Stimulated activated CD4-positive, alpha-beta T cell treated with anti-CD3 and anti-CD28 coated beads, Interleukin-2, amount 100 ng/mL, for 24 hours (primary cell): ENCODE measurements at regions not wholly inside any gene's neighbourhood (a gene's known extent, or its start where the extent isn't known, plus 50 kb on each side); places are given as distances from the start of the nearest gene placed in this dataset.
"Not testable (repeated sequence)": the region's sequence is repeated elsewhere in the genome, so short reads cannot be mapped to it uniquely, and the experiment has no call there.

Experiments used
- DNase-seq, 2 donors: peaks; one replicate each; pipeline ENCODE4 v3.0.0-alpha.2; 2020

DNA sequence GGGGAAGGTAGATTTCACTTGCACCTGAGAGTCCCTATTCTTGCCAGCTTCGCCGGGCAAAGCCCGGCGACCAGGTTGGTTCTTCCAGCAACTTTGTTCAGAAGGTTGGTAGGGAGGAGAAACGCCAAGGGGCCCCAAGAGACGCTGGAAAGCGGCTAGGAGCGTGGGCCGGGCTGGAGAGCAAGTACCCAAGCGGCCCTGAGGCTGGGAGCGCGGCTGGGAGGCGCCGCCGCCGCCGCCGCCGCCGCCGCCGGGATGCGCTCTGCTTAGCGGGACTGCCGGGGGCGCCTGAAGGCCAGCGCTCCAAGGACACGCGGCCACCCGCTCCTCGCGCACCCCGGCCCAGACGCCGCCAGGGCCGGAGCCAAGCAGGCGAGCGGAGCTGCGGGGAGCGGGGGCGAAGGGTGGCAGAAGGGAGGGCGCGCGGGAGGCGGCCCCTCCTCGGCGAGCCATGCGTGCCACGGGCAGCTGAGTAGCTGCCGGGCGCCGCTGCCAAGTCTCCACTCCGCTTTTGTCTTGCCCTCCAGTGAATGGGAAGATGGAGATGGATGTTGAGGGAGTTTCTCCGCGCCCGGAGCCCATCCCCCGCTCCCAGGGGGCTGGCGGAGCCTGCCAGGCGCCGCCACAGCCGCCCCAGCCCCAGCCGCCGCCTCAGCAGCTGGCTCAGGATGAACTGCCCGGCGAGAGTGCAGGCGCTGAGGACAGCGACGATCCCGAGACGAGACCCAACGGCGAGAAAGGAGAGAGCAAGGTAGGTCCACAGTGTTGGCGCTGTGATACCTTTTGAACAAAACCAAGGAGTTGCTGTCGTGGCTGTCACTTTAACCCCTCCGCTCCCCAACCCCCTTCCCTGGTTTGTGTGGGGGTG lies 227.4 kb upstream of the AZI2 start:
- DNase-seq: peak in 1 of 2 donors; percentile 4

DNA sequence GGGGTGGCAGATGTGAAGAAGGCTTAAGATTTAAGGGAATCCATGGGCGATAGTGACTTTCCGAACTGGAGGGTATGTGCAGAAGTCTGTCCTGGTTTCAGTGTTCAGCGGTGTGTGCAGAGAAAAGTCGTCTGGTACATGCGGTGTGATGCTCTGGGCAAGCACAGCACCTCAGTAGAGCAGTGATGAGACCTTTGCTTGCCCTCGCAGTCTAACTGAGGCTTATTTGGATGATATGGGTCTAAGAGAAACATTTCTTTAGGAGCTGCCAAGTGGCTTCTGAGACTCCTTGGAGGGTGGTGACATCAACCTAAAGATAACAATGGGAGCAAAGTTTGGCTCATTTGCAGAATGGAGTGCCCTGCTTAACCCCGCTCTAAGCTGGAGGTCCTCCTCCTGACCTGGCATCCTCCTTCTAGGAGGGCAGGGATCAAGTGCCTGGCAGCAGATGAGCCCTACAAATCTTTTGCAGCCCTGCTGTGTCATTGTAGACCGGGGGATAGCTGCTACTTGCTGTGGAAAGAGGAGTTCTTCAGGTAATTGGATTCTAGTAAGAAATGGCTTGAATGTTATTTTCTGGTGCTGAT lies 228.1 kb upstream of the AZI2 start:
- DNase-seq: no peak

DNA sequence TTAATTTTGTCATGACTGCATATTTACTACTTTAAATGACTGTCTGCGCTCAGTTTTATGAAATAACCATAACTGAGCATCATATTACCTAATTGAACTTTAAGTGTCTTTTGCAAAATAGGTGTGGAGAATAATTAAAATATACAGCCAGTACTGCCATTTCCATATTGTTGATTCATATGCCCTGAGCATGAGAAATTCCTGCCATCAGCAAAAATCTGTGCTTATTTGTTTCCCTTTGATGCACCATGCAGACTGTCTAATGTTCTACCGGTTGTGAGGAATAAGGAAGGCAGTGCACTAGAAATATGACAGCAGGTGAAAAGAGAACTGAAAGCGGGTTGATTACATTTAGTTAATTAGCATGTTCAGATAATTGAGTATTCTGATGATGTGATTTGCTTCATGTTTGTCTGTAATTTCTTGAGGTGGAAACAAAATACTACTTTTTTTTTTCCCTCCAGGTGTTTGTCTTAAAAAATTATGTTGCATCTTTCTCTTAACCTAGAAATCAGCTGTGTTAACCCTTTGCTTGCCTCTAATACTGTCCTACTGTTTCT lies 229.4 kb upstream of the AZI2 start:
- no peak for DNase-seq

DNA sequence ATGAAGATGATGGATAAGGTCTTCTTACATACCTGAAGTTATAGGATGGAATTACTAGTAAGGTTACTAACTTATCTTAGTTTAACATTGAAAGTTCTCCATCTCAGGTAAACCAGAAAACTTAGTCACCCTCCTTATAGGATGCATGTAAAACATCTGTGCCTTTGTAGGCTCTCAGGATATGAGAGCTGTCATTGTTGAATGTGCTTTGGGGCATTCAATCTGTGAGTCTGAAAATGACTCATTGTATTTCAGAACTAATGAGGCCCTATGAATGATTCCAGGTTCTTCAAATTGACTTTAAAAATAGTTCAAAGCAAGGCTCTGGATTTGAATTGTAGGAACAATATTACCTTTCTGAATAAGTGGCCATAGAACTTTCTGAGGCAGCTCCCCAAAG lies 237.7 kb upstream of the AZI2 start:
- DNase-seq: no peak

DNA sequence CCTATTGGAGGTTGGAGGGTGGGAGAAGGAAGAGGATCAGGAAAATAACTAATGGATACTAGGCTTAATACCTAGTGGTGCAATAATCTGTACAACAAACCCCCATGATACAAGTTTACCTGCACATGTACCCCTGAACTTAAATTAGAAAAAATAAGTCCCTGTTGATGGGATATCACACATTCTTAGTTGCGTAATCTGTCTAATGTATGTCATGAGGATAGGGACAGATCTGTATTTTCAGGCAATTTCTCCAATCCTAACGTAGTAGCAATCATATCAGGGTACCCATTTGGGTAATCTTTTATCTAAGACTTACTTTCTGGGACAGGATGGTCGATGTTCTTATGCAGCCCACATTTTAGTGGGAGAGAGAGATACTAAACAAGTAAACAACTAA lies 239.1 kb upstream of the AZI2 start:
- DNase-seq: no peak

DNA sequence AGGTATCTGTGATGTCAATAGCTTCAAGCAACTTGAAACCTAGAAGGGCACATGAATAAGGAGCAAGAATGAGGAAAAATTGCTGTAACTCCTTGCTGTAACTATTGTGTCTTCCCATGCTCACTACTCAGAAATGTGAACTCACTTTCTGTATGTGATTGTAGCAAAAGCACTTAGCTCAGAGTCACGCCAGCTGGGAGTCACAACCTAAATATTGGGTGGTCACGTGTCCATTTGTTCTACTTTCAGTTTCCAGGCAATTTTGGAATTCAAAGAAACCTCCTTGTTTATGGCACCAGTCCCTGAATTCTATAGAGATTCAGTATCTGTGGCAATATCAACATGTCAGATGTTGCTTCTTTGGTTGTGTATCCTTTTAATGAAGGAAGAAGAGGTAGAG lies 241.6 kb upstream of the AZI2 start:
- DNase-seq: no peak

DNA sequence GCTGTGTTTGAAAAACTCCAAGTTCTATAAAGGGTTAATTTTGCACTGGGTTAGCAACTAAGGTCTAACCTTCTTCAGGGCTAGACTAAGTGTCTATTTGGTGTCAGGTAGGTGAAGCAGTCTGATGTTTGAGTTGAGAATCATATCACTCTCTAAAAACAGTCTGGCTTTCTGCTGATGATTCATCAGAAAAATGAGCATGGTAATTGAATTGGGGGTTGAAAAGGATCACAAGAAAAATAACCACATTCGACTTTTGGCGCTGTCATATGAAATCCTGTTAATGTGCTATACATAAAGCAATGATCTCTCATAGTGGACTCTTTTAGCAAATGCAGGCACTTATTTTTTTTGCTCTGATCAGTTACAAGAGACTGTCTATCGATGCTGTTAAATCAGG lies 242.2 kb upstream of the AZI2 start:
- DNase-seq: no peak

DNA sequence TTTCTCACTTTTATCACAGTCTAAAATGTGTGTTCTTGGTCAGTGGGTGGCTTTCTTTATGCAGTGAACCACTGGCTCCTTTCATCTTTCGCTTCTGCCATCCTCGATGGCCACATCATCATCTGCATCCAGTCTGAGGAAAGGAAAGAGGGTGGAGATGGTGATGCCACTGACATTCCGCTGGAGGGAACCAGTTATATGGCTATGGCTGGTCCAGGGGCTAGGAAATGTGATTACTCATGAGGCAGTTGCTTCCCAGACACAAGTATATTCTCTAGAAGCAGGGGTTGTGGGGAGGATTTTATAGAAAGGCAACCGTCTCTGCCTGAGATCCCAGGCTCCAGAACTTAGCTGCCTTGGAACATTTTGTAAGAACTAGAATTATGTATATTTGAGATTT lies 246.7 kb upstream of the AZI2 start:
- DNase-seq: no peak

DNA sequence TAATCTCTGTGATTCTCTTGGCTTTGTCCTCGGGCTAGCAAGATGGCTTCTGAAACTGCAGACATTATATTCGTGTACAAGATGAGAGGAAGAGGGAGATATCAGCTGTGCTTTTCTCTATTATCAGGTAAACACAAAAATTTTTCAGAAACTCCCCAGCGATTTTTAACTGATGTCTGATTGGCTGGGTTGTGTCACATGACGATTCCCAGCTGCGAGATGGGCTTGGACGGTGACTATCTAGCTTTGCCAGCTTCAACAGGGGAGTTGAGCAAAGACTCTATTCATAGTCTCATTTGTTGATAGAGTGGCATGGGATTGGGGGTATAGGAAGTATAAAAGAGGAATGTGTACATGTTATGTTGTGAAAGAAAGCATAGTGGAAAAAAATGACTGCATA lies 248.8 kb upstream of the AZI2 start:
- no peak for DNase-seq

DNA sequence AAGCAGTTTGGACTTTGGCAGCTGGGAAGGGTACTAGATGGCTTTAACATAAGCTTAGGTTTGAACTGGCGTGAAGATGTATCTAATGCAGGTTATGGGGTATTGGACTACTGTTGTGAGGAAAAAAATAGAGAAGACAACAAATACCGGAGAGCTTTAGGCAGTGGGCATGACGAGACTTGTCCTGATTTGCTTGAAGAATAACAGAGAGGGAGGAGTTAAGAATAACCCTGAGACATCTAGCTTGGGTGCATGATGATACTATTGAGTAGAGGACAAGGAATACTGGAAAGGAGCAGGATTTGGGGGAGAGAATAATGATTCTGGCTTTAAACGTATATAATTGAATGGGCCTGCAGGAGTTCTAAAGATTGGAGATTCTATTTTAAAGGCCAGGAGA lies 249.5 kb upstream of the AZI2 start:
- no peak for DNase-seq

DNA sequence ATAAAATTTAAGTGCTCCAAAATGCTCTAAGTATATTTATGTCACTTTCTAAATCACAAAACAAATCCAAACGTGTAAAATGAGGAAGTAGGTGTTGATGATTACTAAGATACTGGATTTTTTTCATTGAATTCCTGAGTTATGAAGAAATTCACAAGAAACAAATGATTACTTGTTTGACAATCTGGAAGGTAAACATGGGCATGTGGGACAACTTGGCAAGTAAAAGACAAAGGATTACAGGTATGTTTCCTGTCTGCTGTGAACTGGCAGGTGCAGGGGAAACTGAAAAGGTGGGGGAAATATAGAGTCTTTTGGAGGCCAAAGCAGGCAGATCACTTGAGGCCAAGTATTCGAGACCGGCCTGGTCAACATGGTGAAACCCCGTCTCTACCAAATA lies 252.7 kb upstream of the AZI2 start:
- DNase-seq: no peak

DNA sequence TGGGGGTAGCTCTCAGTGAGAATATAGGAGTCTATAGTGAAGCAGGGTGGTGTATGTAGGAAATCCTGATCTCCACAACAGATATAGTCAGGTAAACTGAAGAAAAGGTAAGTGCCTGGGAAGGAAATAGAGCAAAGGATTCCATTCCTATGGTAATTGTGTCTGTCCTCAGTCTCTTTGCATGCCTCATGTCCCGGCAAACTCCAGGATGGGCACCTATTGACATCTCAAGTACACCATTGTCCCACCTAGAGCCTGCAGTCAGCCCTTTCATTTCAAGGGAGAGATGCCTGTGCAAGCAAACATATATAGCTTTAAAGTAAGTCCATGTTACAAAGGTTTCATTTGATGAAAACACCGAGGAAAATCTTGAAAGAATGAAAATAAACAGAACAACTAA lies 257.7 kb upstream of the AZI2 start:
- DNase-seq: no peak

DNA sequence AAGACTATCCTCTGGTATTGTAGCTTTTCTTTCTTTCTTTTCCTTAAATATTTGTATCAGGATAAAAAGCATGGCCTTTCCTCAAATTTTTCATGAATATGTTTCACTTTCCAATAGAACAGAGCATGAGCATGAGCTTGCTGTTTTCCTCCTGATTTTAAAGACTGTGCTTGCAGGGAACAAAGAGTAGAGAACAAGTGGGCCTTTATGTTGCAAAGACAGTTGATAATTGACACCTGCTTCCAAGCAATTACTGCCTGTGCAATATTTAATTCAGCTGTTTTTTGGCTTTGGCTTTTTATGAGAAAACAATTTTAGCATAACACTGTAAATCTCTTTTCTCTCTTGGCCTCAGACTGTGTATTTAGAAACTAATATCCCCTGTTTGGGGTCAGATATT lies 263.6 kb upstream of the AZI2 start:
- DNase-seq: no peak

DNA sequence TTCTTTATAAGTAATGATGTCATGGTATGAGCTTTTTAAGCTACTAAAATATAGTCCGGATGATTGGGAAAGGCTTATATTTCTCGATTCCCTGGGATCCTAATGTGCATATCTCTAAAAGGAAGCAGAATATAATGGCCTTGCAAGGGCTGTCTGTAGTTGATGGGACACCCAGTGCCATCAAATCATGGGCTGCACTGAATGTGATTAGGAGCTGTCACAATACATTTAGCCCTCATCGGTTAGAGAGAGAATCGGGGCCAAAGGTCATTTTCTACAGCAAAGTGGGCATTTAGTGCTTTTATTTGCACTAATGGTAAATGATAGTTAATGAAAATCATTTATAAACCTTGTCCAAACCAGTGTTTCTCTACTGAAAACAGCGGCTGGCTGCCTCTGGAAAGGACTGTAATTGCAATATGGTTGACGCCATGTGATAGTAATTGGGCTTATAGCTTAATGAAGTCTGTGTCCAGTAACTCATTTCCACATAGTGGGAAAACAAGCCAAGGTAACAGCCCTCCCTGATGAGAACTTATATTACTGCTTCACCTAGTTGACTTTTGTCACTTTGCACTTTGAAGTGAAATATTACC lies 265.0 kb upstream of the AZI2 start:
- DNase-seq: no peak

DNA sequence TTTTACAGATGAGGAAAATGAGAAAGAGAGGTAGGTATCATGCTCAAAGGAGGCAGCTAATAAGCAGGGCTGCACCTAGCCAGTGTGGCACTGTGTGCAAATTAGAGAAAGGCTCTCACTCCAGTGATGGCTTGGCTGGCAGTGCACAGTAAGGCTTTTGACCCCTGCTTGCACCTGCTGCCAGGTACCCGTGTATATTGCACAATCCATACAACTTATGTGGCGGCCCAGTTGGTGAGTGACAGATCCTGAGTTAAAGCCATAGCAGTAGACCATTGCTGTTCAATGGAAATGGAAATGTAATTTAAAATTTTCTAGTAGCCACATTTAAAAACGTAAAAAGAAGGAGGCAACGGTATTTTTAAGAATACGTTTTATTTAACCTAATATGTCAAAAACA lies 266.4 kb upstream of the AZI2 start:
- no peak for DNase-seq

DNA sequence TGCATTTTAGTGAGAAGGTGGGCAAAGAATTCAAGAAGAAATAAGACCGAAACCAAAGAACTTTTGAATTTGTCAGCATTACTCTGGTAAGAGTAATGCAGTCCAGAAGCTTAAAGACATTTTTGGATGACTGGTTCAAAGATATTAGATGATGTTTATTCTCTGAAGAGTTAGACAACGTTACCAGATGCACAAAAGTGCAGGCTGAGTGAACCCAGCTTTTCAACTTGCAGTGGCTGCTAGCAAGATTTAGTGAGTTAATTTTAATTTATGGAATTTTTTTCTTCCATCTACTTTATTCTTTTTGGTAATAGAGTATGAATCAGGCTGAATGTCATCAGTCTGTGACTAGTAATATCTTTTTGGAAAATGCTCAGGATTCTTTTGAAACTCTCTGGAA lies 267.3 kb upstream of the AZI2 start:
- DNase-seq: no peak

DNA sequence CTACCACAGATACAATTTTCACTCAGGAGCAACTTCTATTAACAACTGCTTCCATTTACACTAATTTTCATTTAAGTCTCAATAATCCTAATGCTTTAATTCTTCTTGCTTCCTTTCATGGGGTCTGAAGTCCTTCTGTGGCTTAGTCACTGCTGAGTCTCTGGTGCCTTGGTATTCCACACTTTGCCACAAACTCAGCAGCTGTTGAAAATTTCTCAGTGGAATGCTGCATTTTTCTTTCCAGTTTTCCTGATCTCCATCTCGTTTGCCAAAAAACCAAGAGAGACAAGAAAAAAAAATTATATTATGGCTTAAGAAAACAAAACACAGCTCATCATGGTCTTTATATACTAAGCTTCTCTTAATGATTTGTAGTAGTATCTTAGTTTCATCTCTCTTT lies 269.2 kb upstream of the AZI2 start:
- DNase-seq: no peak

DNA sequence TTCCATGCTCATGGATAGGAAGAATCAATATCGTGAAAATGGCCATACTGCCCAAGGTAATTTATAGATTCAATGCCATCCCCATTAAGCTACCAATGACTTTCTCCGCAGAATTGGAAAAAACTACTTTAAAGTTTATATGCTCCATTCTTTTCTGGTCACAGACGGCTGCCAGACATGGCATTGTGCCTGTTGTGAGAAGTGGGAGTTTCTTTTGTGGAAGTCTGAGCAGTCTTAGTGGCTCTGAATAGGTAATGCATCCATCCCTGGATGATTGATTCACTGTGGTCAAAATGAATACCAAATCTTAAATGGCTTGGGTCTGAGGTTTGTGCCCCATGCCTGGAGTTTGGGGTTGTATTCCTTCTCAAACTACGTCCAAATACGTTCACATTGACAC lies 274.5 kb upstream of the AZI2 start:
- no peak for DNase-seq

DNA sequence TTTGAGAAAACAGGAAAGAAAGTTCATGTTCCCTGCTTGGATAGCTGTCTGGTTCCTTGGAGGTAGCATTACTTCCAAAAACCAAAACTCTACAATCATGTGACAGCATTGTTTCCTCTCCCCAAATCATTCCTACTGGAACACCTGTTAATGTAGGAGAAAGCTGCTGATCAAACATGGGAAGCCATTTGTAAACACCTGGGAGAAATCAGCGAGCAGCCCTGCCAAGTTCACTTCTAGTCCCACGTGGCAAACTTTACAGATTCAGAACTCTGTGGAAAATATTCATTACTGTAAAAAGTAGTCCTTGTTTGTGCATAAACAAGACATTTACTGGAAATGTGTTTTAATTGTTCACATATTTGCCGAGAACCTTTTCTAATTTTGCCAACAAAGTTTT lies 275.5 kb upstream of the AZI2 start:
- DNase-seq: no peak

DNA sequence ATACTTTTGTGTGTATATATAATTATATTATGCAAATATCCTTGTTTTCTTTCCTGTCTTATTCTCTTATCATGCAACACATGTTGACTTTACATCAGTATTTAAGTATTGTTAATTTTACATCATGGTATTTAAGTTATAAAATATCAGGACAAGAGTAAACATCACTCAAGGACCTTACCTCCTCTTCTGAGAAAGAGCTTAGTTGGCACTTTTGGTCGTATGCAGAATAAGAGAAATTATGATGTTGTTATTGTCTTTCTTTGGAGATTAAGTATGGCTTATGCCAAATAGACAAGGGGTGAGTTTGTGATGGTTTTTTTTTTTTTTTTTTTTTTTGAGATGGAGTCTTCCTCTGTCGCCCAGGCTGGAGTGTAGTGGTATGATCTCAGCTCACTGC lies 279.2 kb upstream of the AZI2 start:
- DNase-seq: not testable (repeated sequence)

DNA sequence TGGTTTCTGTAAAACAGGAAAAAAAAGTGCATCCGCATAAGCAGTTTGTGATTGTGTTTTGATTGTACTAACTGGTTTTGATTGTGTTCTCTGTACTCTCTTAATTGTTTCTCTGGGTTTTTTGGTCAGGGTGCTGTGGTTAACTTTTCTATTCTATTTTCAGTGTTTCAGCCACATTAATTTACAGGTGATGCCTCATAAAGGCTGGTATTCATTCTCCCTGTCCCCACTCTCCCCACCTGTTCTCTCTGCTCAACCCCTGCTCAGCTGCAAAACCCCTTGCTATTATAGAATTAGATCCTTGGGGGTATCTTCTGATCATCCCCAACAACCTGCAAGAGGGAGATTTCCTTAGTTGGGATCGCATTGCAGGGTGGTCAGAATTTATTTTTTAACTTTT lies 285.4 kb upstream of the AZI2 start:
- DNase-seq: no peak

DNA sequence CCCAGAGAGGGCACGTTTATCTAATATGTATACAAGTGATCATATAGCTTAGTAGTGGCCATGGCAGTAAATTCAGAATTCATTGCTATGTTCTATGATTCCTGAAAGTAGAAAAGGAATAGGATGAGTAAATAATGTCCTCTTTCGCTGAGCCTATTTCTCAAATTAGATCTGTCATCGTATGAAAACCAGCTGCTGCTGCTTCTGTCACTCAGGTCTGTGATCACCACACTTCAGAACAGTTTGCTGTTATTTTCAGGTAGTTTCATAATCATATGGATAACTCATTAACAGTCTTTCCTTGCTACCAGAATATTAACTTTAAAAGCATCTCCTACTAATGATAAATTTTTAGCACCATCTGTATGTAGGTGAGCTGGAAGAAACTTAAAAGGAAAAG lies 289.1 kb upstream of the AZI2 start:
- no peak for DNase-seq

DNA sequence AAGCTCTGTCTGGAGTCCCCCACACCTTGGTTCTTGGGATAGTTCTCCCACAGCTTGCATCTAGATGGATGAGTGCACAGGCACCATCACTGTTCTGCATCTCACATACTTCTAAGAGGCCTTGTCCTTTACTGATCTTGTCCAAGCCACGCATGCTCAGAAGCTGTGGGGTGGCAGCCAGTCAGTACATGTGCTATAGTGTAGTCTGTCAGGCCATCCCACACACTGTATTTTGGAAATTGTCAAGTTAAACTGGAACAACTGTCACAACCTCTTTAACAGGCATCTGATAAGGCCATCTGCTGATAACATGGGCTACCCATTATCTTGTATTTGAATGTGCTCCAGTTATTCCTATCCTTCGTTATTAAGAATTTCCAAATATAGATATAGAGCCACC lies 296.5 kb upstream of the AZI2 start:
- DNase-seq: no peak

DNA sequence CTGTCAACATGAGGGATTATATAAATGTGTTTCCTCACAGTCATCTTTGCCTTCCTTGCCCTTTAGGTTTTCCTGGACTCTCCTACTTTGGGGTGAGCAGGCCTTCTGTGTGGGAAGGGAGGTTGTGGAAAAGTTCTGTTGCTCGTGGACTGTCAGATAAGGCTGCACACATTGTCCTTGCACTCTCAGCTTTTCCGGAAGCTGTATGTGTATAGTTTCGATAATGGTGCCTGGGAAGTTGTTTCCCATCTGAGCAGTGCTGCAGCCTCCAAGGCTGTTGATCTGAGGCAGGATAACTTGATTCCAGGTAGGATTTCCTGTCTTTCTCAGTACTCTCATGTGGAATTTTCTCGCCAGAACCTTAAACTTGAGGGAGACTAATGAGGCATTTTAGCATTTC lies 297.8 kb upstream of the AZI2 start:
- DNase-seq: no peak
